Dedifferentiated amniotic fluid mesenchymal stem cell (primary cell): ENCODE measurements at regions not wholly inside any gene's neighbourhood (a gene's known extent, or its start where the extent isn't known, plus 50 kb on each side); places are given as distances from the start of the nearest gene placed in this dataset.
"Not testable (repeated sequence)": the region's sequence is repeated elsewhere in the genome, so short reads cannot be mapped to it uniquely, and the experiment has no call there.

Experiments
- DNase-seq: peaks from one replicate; pipeline ENCODE4 v3.0.0-alpha.2; 2016; ENCODE audit errors: extremely low spot score

GRCh38 chr5:29170599-29170998 lies 2022.9 kb upstream of the CDH6 start:
- no peak for DNase-seq

GRCh38 chr5:29169886-29170285 lies 2023.6 kb upstream of the CDH6 start:
- DNase-seq, result no peak

- DNase-seq, result no peak
Observed at GRCh38 chr5:29162297-29162696, 2031.2 kb upstream of the CDH6 start.

- no peak for DNase-seq
Observed at GRCh38 chr5:29161399-29162291, 2031.8 kb upstream of the CDH6 start.

GRCh38 chr5:29157975-29158374 lies 2035.5 kb upstream of the CDH6 start:
- no peak for DNase-seq

GRCh38 chr5:29150840-29151239 lies 2042.6 kb upstream of the CDH6 start:
- no peak for DNase-seq

GRCh38 chr5:29148581-29148980 lies 2044.9 kb upstream of the CDH6 start:
- DNase-seq, result no peak

GRCh38 chr5:29148073-29148472 lies 2045.4 kb upstream of the CDH6 start:
- DNase-seq, result no peak

- DNase-seq, result no peak
Observed at GRCh38 chr5:29143266-29143665, 2050.2 kb upstream of the CDH6 start.

- no peak for DNase-seq
Observed at GRCh38 chr5:29134418-29134817, 2059.1 kb upstream of the CDH6 start.

- no peak for DNase-seq
Observed at GRCh38 chr5:29131285-29131684, 2062.2 kb upstream of the CDH6 start.

GRCh38 chr5:29130786-29131185 lies 2062.7 kb upstream of the CDH6 start:
- DNase-seq, result no peak

GRCh38 chr5:29127524-29128156 lies 2065.8 kb upstream of the CDH6 start:
- not testable (repeated sequence) for DNase-seq

GRCh38 chr5:29126462-29126861 lies 2067.0 kb upstream of the CDH6 start:
- DNase-seq, result not testable (repeated sequence)

GRCh38 chr5:29122306-29122705 lies 2071.2 kb upstream of the CDH6 start:
- no peak for DNase-seq

- no peak for DNase-seq
Observed at GRCh38 chr5:29114331-29114768, 2076.0 kb upstream of the CDH9 start.

GRCh38 chr5:29113516-29113915 lies 2075.1 kb upstream of the CDH9 start:
- DNase-seq, result no peak

GRCh38 chr5:29099585-29099984 lies 2061.2 kb upstream of the CDH9 start:
- no peak for DNase-seq

GRCh38 chr5:29089591-29090130 lies 2051.3 kb upstream of the CDH9 start:
- no peak for DNase-seq

GRCh38 chr5:29085142-29085541 lies 2046.8 kb upstream of the CDH9 start:
- DNase-seq, result no peak

GRCh38 chr5:29079771-29080170 lies 2041.4 kb upstream of the CDH9 start:
- no peak for DNase-seq

- no peak for DNase-seq
Observed at GRCh38 chr5:29077451-29077850, 2039.1 kb upstream of the CDH9 start.

GRCh38 chr5:29069104-29069402 lies 2030.7 kb upstream of the CDH9 start:
- DNase-seq, result no peak
